Testis (tissue), 2 donors: ENCODE measurements at regions not wholly inside any gene's neighbourhood (a gene's known extent, or its start where the extent isn't known, plus 50 kb on each side); places are given as distances from the start of the nearest gene placed in this dataset.
"Not testable (repeated sequence)": the region's sequence is repeated elsewhere in the genome, so short reads cannot be mapped to it uniquely, and the experiment has no call there.

Experiments used
- DNase-seq: peaks from one replicate; pipeline ENCODE4 v3.0.0-alpha.2; 2019
- H3K27ac ChIP-seq, 2 donors: fragments of 200-600 bp; sonication (generic); one replicate each; pipeline ENCODE4 v1.5.1; 2019
- H3K27me3 ChIP-seq: fragments of 200-600 bp; sonication (generic); one replicate; pipeline ENCODE4 v1.5.1; 2019
- H3K36me3 ChIP-seq: fragments of 200-600 bp; sonication (generic); one replicate; pipeline ENCODE4 v1.5.1; 2017; ENCODE audit warnings: low read depth; ENCODE audit errors: missing control alignments
- H3K4me1 ChIP-seq: fragments of 200-600 bp; sonication (generic); one replicate; pipeline ENCODE4 v1.5.1; 2019
- H3K4me3 ChIP-seq, 2 donors: fragments of 200-600 bp; sonication (generic); one replicate each; pipeline ENCODE4 v1.5.1; 2017 to 2019
- H3K9me3 ChIP-seq: fragments of 200-600 bp; sonication (generic); one replicate; pipeline ENCODE4 v1.5.1; 2017
- WGBS, 2 donors: methylation state at CpG; one replicate each; pipeline ENCODE4 v1.1.5; 2018; 5-methylcytosine and 5-hydroxymethylcytosine counted together
- intact Hi-C: fragments of 100-400 bp; cut with DNase I; formaldehyde crosslinking; loops from one replicate; pipeline ENCODE4 v1.15.1; 2023; ENCODE audit warnings: low total_unique reads

DNA sequence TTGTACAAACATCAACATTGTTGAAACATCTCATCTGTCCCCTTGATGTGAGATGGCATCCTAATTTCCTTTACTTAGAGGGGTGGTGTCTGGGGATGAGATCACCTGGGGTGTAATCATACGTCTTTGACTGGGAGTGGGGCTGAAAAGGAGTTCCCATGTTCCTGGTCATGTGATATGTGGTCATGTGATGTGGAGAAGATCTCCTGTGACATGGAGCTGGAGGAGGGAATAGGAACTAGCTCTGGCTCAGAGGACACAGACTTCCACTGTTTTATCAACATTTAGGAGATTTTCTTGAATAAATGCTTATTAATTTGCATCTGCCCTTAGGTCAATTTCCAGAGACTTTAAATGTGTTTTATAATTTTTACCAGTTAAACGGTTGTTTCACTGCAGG is 868.6 kb upstream of the TPTE start:
- H3K27ac ChIP-seq, DNase-seq, H3K36me3 ChIP-seq, H3K27me3 ChIP-seq, H3K9me3 ChIP-seq, H3K4me1 ChIP-seq, intact Hi-C loops, H3K4me3 ChIP-seq: not testable (repeated sequence)
- 52 to 53% methylated on average over 2 of the region's 2 CpGs for WGBS, 2 donors

DNA sequence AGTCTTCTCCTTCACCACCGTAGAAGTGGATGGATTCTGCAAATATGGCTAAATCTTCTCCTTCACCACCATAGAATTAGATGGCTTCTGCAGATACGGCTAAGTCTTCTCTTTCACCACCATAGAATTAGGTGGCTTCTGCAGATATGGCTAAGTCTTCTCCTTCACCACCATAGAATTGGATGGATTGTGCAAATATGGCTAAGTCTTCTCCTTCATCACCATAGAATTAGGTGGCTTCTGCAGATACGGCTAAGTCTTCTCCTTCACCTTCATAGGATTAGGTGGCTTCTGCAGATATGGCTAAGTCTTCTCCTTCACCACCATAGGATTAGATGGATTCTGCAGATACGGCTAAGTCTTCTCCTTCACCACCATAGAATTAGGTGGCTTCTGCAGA is 866.2 kb upstream of the TPTE start:
- H3K27ac ChIP-seq, H3K36me3 ChIP-seq, H3K4me1 ChIP-seq, DNase-seq, intact Hi-C loops, H3K27me3 ChIP-seq, H3K4me3 ChIP-seq, H3K9me3 ChIP-seq: not testable (repeated sequence)
- 82 to 83% methylated on average over 4 of the region's 4 CpGs for WGBS, 2 donors

DNA sequence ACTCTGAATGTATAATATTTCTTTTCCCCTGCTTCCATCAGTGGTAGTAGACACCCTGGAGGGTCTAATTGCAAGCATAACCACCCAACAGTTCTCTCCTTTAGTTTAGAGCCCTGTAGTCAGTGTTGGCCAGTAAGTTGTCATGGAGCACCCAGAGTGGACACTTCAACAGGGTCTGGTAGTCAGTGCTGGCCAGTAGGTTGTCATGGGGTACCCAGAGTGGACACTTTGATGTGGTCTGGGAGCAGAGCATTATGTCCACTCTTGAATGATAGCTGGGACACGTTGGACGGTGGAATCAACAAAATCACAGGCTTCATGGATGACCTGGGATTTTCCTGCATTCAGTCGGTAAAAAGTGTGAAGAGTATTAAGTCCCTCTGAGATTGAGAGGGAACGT is 864.9 kb upstream of the TPTE start:
- H3K27ac ChIP-seq, intact Hi-C loops, DNase-seq, H3K4me1 ChIP-seq, H3K9me3 ChIP-seq, H3K36me3 ChIP-seq, H3K4me3 ChIP-seq, H3K27me3 ChIP-seq: not testable (repeated sequence)
- WGBS, 2 donors = 70 to 72% methylated on average over 4 of the region's 4 CpGs

DNA sequence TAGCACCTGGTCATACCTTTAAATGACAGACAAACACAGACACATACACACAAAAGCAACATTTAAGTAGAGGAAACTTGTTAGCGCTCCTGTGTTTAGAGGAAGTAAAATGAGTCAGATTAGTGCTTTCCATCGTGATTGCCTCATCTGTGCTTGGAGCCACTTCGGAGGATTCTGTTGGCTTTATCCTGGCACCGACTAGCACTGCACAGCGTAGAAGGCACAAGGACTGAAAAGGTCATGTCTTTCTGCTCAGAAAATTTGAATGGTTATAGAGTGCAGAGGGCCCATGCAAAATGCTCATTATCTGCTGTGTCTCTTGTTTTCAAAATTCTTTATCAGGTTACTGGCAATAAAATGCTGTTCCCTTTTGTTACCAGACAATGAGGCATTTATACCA is 863.6 kb upstream of the TPTE start:
- intact Hi-C loops, H3K36me3 ChIP-seq, H3K27me3 ChIP-seq, H3K27ac ChIP-seq, H3K4me3 ChIP-seq, H3K9me3 ChIP-seq, H3K4me1 ChIP-seq: not testable (repeated sequence)
- DNase-seq = peak; percentile 45
- 46 to 56% methylated on average over 5 of the region's 5 CpGs for WGBS, 2 donors

DNA sequence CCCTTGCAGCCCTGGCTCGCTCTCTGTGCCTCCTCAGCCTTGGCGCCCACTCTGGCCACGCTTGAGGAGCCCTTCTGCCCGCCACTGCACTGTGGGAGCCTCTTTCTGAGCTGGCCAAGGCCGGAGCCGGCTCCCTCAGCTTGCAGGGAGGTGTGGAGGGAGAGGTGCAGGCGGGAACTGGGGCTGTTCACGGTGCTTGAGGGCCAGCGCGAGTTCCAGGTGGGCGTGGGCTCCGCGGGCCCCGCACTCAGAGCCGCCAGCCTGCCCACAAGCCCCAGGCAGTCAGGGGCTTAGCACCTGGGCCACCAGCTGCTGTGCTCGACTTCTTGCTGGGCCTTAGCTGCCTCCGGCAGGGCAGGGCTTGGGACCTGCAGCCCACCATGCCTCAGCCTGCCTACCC is 861.5 kb upstream of the TPTE start:
- H3K4me3 ChIP-seq, H3K36me3 ChIP-seq, H3K4me1 ChIP-seq, H3K27me3 ChIP-seq, H3K27ac ChIP-seq, H3K9me3 ChIP-seq, DNase-seq, intact Hi-C loops: not testable (repeated sequence)
- no CpG with 5 or more reads among the region's 17 CpGs for WGBS, 2 donors

DNA sequence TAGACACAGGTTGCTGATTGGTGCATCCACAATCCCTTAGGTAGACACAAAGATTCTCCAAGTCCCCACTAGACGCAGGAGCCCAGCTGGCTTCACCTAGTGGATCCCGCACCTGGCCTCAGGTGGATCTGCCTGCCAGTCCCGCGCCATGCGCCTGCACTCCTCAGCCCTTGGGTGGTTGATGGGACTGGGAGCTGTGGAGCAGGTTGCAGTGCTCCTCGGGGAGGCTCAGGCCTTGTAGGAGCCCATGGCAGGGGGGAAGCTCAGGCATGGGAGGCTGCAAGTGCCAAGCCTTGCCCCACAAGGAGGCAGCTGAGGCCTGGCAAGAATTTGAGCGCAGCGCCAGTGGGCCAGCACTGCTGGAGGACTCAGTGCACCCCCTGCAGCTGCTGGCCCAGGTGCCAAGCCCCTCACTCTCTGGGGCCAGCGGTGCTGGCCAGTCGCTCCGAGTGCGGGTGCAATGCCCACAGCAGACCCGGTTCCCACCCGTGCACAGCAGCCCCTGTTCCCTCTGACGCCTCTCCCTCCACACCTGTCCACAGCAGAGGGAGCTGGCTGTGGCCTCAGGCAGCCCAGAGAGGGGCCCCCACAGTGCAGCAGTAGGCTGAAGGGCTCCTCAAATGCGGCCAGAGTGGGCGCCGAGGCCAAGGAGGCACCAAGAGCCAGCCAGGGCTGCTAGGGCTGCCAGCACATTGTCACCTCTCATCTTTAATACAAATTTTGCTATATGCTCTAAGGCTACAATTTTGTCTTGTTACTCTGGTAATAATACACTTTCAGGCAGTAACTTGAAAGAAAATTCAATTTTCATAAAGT is 857.3 kb upstream of the TPTE start:
- H3K27ac ChIP-seq, H3K9me3 ChIP-seq, intact Hi-C loops, H3K27me3 ChIP-seq, H3K4me3 ChIP-seq, H3K4me1 ChIP-seq, H3K36me3 ChIP-seq, DNase-seq: not testable (repeated sequence)
- WGBS, 2 donors = 92% methylated on average over 4 of the region's 18 CpGs; no CpG with 5 or more reads in 1 of the 2 donors

DNA sequence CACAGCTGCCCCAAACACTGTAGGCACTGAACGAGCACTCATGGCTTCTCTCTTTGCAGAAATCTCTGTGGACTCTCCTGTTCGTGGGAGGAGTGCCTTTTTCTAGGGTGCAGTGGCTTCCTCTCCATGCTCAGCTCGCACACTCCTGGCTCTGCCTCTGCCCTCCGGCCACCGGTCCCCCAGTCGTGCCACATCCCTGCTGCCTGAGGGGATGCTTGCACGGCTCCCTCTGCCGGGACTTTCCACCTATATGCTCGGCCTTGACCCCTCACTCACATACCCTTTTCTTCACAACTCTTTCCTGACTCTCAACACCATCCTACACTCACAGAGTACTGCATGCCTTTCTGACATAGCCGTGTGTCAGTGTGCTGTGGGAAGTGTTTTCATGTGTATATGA is 845.6 kb upstream of the TPTE start:
- H3K4me3 ChIP-seq, intact Hi-C loops, H3K27ac ChIP-seq, H3K4me1 ChIP-seq, H3K9me3 ChIP-seq, H3K36me3 ChIP-seq, H3K27me3 ChIP-seq, DNase-seq: not testable (repeated sequence)
- WGBS, 2 donors = 70 to 78% methylated on average over 7 to 8 of the region's 10 CpGs

DNA sequence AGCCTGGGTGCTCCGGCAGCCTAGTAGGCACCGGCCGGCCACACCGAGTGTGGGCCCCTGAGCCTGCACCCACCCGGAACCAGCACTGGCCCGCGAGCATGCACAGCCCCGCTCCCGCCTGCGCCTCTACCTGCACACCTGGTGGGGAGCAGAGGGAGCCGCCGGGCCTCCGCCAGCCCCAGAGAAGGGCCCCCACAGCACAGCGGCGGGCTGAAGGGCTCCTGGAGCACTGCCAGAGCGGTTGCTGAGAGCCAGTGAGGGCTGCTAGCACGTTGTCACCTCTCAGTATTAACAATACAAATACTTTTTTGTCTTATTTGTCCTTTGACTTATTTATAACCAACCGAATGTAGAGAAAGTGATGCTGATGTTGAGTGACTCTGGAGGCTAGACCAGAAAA is 842.4 kb upstream of the TPTE start:
- H3K4me1 ChIP-seq, intact Hi-C loops, H3K27ac ChIP-seq, H3K36me3 ChIP-seq, H3K27me3 ChIP-seq, H3K9me3 ChIP-seq, H3K4me3 ChIP-seq, DNase-seq: not testable (repeated sequence)
- no CpG with 5 or more reads among the region's 18 CpGs for WGBS, 2 donors

DNA sequence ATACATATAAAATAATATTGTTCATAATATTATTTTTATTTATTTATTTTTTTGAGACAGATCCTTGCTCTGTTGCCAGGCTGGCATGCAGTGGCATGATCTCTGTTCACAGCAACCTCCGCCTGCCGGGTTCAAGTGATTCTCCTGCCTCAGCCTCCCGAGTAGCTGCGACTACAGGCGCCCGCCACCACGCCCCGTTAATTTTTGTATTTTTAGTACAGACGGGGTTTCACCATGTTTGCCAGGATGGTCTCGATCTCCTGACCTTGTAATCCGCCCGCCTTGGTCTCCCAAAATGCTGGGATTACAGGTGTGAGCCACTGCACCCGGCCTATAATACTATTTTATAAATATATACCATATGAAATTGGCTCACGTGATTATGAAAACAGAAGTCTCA is 832.4 kb upstream of the TPTE start:
- H3K27me3 ChIP-seq, H3K9me3 ChIP-seq, DNase-seq, intact Hi-C loops, H3K4me1 ChIP-seq, H3K4me3 ChIP-seq, H3K36me3 ChIP-seq, H3K27ac ChIP-seq: not testable (repeated sequence)
- WGBS, 2 donors = 97% methylated on average over 6 of the region's 14 CpGs; no CpG with 5 or more reads in 1 of the 2 donors

DNA sequence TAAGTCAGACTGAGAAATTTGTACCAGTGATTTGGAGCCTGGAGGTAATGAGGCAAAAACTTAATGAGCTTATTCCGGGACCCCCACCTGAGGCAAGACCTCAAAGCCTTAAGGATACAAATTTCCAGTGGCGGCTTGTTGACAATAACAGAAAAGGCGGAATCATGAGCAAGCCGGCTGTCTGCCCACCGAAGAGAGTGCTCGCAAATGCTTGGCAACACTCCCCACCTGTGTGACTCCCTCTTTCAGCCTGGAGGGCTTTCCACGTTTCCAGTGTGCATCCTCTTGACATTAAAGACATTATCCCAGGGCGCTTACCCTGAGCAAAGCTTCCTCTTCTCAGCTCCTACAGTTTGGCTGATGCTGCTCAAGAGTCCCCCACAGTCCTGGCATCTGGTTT is 830.4 kb upstream of the TPTE start:
- H3K27me3 ChIP-seq, H3K4me3 ChIP-seq, H3K9me3 ChIP-seq, H3K27ac ChIP-seq, H3K4me1 ChIP-seq, intact Hi-C loops, H3K36me3 ChIP-seq: not testable (repeated sequence)
- 44 to 58% methylated on average over 6 of the region's 8 CpGs for WGBS, 2 donors
- peak; percentile 61 for DNase-seq

DNA sequence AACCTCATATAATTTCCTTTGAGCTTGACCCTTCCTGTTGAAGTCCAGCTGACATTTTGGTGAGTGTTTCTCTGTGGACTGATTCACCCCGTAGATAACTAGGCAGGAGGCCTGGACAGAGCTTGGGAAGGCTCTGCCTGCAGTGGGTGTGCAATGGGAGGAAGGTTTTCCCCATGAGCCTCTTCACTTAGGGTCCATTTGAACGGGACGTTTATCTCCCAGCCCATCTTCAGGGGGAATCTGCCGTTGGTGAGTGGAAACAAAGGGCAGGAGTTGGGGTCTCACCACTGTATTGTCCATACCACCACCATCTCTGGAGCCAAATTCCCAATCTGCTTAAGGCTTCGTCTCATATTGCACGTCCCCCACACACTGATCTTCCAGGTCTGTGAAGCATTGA is 825.6 kb upstream of the TPTE start:
- intact Hi-C loops, H3K4me1 ChIP-seq, H3K36me3 ChIP-seq, H3K27me3 ChIP-seq, H3K9me3 ChIP-seq, H3K4me3 ChIP-seq, DNase-seq, H3K27ac ChIP-seq: not testable (repeated sequence)
- WGBS, 2 donors = 63 to 72% methylated on average over 6 of the region's 6 CpGs

DNA sequence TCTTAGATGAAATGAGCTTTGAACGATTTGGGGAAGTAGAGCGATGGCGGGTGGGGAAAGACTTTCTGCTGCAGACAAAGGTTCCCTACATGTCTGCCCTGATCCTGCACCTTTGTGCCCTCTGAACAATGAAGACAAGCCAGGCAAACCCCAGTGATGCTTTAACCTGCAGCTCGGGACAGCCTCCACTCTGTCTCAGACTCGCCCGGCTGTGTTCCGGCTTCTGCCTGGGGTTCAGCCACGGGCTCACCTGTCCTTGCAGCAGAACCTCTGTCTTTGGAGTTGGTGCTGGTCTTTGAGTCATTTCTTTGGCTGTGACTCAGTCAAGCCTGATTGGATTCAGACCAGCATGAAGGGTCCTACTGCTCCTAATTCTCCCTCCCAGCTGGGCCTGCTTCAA is 823.6 kb upstream of the TPTE start:
- H3K36me3 ChIP-seq, H3K27me3 ChIP-seq, H3K4me1 ChIP-seq, H3K4me3 ChIP-seq, DNase-seq, intact Hi-C loops, H3K9me3 ChIP-seq, H3K27ac ChIP-seq: not testable (repeated sequence)
- no CpG with 5 or more reads among the region's 8 CpGs for WGBS, 2 donors

DNA sequence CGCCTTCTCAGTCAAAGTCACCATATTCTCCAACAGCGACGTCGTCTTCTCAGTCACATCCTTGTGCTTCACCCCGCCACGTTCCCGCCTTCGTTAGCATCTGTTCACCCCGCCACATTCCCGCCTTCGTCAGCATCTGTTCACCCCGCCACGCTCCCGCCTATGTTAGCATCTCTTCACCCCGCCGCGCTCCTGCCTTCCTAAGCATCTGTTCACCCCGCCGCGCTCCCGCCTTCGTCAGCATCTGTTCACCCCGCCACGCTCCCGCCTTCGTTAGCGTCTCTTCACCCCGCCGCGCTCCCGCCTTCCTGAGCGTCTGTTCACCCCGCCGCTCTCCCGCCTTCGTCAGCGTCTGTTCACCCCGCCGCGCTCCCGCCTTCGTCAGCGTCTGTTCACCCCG is 816.4 kb upstream of the TPTE start:
- intact Hi-C loops, H3K9me3 ChIP-seq, H3K4me3 ChIP-seq, H3K27me3 ChIP-seq, H3K27ac ChIP-seq, H3K36me3 ChIP-seq, DNase-seq, H3K4me1 ChIP-seq: not testable (repeated sequence)
- 50 to 58% methylated on average over 39 to 41 of the region's 44 CpGs for WGBS, 2 donors
